GM21423 (cell line): ENCODE measurements at regions not wholly inside any gene's neighbourhood (a gene's known extent, or its start where the extent isn't known, plus 50 kb on each side); places are given as distances from the start of the nearest gene placed in this dataset.

ENCODE experiments used
- ATAC-seq: cut with Tn5 transposase; IDR thresholded peaks from one replicate; pipeline ENCODE4 v1.9.1; 2021; ENCODE audit warnings: mild to moderate bottlenecking, moderate library complexity; ENCODE audit not compliant: unreplicated experiment

DNA sequence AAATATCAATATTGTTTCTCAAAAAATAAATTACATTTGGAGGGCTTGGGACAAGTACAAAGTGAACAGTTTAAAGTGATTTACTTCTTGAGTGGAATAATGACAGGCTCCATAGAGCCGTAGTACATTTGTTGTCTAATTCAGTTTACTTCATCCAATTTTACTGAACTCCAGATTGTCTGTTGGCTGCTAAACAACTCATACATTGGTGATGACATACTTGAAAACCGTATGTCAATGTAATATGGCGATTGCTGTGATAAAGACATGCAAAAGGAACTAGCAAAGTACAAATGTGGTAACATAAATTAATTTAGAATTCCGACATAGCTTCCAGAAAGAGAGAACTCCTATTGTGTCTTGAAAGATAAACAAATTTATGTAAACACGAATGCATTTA lies 1197.5 kb upstream of the CDH18 start:
- ATAC-seq: no peak

DNA sequence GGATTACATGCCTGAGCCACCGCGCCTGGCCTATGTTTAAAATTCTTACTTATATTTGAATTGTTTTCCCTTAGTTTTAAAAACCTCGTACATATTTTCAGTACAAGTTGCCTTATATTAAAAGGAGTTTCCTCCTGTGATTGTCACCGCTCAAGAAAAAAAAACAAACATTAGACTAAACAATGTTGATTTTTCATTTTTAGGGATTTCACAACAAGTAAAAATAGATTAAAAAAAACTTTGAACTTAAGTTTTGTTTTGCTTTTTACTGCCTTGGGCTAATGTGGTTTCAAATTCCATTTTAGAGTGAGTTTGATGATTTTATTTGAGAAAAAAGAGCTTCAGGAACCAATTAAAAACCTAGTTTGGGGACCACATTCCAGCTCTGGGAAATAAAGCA lies 1196.6 kb upstream of the CDH18 start:
- no peak for ATAC-seq

DNA sequence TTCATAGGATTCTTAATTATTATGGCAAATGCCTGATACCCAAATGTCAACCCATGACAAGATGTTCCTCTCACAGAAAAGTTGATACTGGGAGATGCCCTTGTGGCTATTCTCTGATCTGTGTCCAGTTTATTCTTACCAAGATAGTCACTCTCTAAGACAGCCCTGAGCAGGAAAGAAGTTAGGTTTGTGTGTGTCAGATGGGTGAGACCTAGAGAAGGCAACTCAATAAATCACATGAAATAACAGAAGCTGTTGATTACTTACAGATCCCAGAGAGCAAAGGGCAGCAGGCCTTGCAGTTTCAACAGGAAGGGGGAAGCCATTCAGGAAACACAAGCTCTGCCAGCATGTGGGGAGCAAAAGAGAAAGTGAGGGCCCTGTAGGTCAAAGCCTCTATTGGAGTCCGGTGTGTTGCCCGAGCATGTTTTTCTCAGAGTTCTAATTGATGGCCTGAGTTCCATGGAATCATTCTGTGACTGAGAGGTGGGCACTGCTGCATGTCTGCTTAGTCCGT lies 1193.7 kb upstream of the CDH18 start:
- no peak for ATAC-seq

DNA sequence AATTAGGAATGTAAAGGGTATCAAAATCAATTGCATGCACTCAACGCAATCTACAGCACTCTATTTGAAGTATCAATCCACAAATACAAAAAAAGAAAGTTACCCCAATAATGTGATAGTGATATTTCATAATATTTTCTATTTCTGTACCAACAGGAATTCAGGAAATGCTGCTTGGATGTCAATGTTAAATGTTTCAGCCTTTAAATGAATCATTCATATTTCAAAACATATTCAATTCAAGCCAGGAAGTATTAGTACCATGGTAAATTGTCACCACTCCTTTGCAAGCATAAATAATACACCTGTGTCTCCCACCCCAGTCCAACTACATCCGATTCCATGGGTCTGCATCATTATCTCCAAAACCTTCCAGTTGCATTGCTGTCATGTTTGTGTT lies 1185.5 kb upstream of the CDH18 start:
- no peak for ATAC-seq

GRCh38 chr5:21173036-21173435 lies 1185.0 kb upstream of the CDH18 start:
- no peak for ATAC-seq

DNA sequence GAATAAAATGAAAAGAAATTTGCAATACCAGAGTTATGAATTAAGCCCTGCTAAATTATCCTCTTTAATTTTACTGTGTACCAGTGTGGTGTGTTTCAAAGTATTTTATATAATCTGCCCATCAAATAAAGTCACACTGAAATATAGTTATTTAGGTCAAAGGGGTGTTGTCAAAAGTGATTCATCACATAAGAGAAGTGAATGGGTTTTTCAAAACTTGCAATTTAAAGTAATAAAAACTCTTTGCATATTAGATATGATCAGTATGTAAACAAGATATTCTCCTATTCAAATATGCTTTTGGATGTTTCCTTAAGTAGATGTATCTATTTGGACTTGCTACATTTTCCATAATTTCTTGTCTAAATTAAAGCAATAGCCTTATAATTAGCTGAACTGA lies 1183.0 kb upstream of the CDH18 start:
- no peak for ATAC-seq

- ATAC-seq: no peak
Measured at GRCh38 chr5:21168557-21168956, 1180.6 kb upstream of the CDH18 start.

DNA sequence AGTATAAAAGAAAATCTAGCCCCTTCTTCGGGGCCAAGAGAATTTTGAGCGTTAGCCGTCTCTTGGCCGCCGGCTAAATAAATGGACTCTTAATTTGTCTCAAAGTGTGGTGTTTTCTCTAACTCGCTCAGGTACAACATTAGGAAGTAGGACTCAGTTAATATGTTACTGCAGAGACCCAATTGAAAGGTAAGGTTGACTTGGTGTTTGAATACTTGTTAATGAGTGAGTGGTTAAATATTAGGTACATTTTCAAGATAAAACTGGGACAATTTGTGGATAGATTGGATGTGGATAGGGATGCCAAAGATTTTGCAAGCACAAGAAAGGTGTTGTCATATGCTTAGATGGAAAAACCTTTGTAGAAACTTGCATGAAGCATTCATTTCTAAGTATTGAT lies 1177.3 kb upstream of the CDH18 start:
- no peak for ATAC-seq

DNA sequence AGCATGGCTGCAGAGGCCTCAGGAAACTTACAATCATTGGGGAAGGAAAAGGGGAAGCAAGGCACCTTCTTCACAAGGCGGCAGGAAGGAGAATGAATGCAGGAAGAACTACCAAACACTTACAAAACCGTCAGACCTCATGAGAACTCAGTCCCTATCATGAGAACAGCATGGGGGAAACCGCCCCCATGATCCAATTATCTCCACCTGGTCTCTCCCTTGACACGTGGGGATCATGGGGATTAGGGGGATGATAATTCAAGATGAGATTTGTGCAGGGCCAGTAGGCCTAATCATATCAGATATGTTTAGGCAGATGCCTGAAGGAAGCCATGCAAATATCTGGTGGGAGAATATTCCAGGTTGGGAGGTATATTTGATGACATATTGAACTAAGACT lies 1176.4 kb upstream of the CDH18 start:
- no peak for ATAC-seq

DNA sequence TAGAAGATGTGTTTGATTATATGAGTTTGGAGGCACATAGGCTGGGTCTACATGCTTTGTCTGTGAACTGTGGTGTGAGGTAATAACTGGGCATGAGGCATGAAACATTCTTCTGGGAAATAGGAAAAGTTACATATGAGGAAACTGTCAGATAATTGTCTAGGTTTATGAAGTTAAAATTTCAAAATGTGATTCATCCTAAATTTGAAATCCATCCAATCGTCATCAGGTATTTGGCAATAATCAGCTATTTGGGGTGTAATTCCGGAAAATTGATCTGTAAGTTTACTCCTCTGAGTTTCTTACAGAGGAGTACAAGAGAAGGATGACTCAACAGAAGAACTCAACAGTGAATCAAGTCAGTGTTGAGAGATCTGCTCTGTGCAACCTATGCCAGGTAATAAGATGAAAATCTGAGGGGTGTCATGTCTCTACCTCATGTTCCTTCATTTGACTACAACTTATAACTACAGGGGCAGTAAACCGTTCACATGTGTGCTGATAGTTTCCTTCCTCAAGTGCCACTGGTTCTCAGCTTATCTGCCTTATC lies 1171.6 kb upstream of the CDH18 start:
- no peak for ATAC-seq

- ATAC-seq: no peak
Measured at GRCh38 chr5:21154526-21154925, 1166.5 kb upstream of the CDH18 start.

DNA sequence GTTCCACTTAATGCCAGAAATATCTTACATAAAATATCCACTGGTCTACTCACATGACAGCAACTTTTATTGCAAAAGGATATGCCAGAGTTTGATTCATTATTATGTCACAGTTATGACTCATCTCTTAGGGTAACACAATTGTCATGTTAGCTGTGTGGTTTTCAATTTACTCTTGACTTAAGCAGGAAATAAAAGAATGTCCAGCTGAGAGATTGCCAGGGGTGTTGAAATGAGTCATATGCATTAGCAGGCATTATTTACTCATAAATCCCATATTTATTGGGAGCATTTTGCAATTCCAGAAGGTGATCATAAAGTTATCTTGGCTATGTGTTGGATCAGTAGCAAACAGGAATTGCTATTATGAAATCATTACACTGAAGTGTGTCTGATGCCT lies 1164.6 kb upstream of the CDH18 start:
- no peak for ATAC-seq

- ATAC-seq: no peak
Measured at GRCh38 chr5:21145376-21145775, 1157.4 kb upstream of the CDH18 start.

DNA sequence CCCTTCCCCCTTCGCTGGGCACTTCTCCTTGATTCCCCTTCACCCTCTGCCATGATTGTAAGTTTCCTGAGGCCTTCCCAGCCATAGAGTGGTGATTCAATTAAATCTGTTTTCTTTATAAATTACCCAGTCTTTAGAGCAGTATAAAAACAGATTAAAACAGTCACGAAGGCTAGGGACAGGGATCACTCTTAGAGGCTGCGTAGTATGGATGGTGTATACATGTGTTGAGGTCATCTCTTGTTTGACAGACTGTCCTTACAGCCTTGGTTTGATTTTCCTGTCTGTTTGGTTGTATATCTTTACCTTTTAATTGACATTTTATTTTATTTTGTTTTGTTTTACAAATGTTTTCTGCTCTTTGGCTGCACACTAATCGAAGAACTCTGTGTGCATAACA lies 1155.7 kb upstream of the CDH18 start:
- no peak for ATAC-seq

GRCh38 chr5:21142791-21143190 lies 1154.8 kb upstream of the CDH18 start:
- ATAC-seq: no peak

- no peak for ATAC-seq
Measured at GRCh38 chr5:21140987-21141386, 1153.0 kb upstream of the CDH18 start.

DNA sequence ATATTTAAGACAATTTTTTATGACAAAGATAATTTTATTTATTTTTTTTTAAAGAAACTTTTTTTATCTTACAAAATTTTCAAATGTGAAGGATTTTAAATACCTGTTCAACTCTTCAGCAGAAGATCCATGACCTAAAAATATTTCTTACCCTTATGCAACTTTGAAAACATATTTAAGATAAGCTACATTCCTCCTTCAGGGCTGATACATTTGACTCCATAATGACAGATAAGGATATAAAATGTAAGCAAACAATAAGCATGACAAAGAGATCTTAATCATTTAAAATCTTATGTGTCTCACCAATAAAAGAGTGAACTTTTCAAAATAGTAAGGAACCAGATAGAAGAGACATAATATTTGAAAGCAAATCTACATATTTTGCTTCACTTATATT lies 1138.2 kb upstream of the CDH18 start:
- no peak for ATAC-seq

DNA sequence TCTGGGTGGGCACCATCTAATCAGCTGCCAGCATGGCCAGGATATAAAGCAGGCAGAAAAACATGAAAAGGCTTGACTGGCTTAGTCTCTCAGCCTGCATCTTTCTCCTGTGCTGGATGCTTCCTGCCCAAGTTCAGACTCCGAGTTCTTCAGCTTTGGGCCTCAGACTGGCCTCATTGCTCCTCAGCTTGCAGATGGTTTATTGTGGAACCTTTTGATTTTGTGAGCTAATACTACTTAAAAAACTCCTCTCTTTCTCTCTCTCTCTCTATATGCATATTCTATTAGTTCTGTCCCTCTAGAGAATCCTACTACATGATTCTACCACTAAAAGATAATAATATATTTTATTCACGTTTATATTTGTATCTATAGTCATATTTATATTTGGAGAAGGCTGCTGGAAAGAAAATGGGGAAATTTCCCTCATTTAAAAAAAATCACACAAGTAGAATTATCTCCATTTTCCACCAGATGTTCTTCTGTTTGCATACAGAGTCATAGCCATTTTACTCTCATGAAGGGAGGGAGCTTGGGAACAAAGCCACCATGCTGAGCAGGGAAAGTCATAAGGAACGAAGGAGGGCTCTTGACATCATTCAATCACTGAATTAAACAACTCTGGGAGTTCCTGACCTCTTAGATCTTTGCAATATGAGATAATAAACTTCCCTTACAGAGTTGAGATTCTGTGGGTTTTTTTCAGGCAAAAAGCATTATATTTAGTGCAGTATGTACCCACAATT lies 1137.4 kb upstream of the CDH18 start:
- no peak for ATAC-seq

- no peak for ATAC-seq
Measured at GRCh38 chr5:21121213-21121612, 1133.2 kb upstream of the CDH18 start.

DNA sequence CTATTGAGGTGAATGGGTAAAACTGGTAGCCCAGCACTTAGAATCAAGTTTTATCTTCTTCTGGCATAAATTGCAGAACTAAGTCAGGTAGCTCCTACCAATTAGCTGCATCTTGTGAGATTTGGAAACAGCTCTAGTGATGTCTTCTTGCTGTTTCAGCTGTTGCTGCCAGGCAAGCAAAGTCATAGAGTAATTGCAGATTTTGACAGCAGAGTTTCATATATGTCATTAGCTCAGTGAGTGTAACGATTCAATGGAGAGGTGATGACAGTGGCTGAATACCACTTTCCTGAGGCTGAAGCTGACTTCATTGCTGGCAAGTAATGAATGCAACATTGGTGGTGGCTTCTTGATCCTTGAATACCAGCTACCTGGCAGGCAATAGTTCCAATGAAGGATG lies 1109.7 kb upstream of the CDH18 start:
- no peak for ATAC-seq

DNA sequence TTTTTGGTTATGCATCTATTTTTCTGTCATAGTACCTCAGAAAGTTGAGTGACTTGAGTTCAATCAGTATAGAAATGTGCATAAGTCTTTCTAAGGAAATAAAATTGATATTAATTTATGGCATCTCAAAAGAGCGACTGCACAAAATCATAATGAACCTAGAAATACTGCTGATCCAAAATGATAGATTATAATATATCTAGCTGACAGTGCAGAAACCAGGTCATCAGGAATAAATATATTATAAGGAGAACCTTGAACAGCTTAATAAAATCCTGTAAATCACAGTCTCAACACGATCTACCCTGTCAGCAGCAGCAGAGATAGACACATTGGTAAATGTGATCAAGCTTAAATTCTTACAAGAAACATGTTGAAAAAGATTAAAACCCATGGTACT lies 1106.6 kb upstream of the CDH18 start:
- no peak for ATAC-seq

DNA sequence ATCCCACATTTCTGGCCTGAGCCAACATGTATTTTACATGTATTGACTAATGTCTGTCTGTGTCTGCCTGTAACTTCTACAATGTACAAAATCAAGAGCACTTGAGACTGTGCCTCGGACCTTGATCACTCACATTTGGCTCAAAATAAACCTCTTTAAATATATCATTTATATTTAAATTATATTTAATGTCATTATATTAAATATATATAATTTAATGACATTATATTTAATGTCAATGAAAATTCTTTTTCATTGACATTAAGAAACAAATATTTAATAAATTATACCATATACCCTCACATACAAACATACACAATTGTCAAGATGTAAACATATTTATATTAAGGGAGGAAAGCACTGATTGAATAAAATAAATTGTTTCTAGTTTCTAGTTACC lies 1099.8 kb upstream of the CDH18 start:
- no peak for ATAC-seq

- ATAC-seq: no peak
Measured at GRCh38 chr5:21085791-21086190, 1097.8 kb upstream of the CDH18 start.
